ENCODE measurements at regions not wholly inside any gene's neighbourhood (a gene's known extent, or its start where the extent isn't known, plus 50 kb on each side); places are given as distances from the start of the nearest gene placed in this dataset.
"Not testable (repeated sequence)": the region's sequence is repeated elsewhere in the genome, so short reads cannot be mapped to it uniquely, and the experiment has no call there.

- Mint-ChIP-seq H3K27me3 (ENCODE audit: low read depth) (no peaks in the 10 kb centered on the region), H3K4me1 (ENCODE audit: low read depth) (no peaks in the 10 kb centered on the region), H3K4me3 (no peak overlapping the region), H3K9me3 (peaks cover 15% of the 10 kb centered on the region), H3K27ac (no peak overlapping the region), H3K36me3 (ENCODE audit: low read depth) (no peaks in the 10 kb centered on the region)
These were observed 408.8 kb downstream of the CDH10 start for GRCh38 chr5:24235946-24236345.

- Mint-ChIP-seq H3K27ac (no peak overlapping the region), H3K9me3 (peaks cover 21% of the 10 kb centered on the region), H3K4me1 (ENCODE audit: low read depth) (no peaks in the 10 kb centered on the region), H3K36me3 (ENCODE audit: low read depth) (no peaks in the 10 kb centered on the region), H3K27me3 (ENCODE audit: low read depth) (no peaks in the 10 kb centered on the region), H3K4me3 (no peak overlapping the region)
These were observed 399.0 kb downstream of the CDH10 start for GRCh38 chr5:24245821-24246220.

DNA sequence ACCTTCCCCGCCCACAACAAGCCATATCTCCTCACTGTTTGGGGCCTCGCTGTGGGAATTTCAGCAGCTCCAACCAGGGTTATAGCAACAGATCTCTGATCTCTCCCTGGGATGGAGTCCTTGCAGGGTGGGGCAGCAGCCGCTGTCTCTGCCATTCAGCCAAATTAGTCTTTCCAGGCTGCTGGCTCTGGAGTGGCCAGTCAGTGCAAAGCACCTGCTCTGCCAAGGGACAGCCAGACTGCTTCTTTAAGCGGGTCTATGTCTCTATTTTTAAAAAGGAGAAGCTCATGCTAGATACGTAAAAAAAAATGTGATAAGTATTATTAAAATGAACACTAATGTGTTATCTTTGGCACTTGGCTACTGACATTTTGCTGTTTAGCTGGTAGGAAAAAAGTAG, 380.2 kb downstream of the CDH10 start:
- Mint-ChIP-seq H3K4me1 (ENCODE audit: low read depth) (no peaks in the 10 kb centered on the region), H3K27me3 (ENCODE audit: low read depth) (no peaks in the 10 kb centered on the region), H3K27ac (no peak overlapping the region), H3K36me3 (ENCODE audit: low read depth) (no peaks in the 10 kb centered on the region), H3K9me3 (peaks cover 11% of the 10 kb centered on the region), H3K4me3 (no peak overlapping the region)

GRCh38 chr5:24265306-24265705, 379.5 kb downstream of the CDH10 start:
- Mint-ChIP-seq H3K4me1 (ENCODE audit: low read depth) (no peaks in the 10 kb centered on the region), H3K27me3 (ENCODE audit: low read depth) (no peaks in the 10 kb centered on the region), H3K9me3 (peaks cover 11% of the 10 kb centered on the region), H3K4me3 (no peak overlapping the region), H3K27ac (no peak overlapping the region), H3K36me3 (ENCODE audit: low read depth) (no peaks in the 10 kb centered on the region)

DNA sequence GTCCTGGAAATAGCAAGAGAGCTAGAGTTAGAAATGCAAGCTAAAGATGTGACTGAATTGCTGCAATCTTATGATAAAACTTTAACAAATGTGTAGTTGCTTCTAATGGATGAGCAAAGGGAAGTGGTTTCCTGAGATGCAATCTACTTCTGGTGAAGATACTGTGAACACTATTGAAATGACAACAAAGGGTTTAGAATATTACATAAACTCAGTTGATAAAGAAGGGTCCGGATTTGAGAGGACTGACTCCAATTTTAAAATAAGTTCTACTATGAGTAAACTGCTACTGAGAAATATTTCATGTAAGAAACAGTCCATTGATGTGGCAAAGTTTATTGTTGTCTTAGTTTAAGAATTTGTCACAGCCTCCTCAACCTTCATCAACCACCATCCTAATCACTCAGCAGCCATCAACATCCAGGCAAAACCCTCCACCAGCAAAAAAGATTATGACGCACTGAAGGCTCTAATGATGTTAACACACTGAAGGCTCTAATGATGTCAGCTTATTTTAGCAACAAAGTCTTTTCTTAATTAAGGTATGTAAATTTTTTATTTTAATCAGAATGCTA, 376.2 kb downstream of the CDH10 start:
- Mint-ChIP-seq H3K27me3 (ENCODE audit: low read depth) (no peaks in the 10 kb centered on the region), H3K27ac (no peak overlapping the region), H3K36me3 (ENCODE audit: low read depth) (no peaks in the 10 kb centered on the region), H3K9me3 (peaks cover 16% of the 10 kb centered on the region), H3K4me1 (ENCODE audit: low read depth) (no peaks in the 10 kb centered on the region), H3K4me3 (no peak overlapping the region)

GRCh38 chr5:24271702-24272118, 373.1 kb downstream of the CDH10 start:
- not testable (repeated sequence) for H3K36me3 Mint-ChIP-seq (ENCODE audit: low read depth); H3K4me1 Mint-ChIP-seq (ENCODE audit: low read depth); H3K27ac Mint-ChIP-seq; H3K4me3 Mint-ChIP-seq; H3K27me3 Mint-ChIP-seq (ENCODE audit: low read depth)
- H3K9me3 Mint-ChIP-seq = peaks cover 14% of the 10 kb centered on the region

GRCh38 chr5:24272741-24273140, 372.0 kb downstream of the CDH10 start:
- peaks cover 14% of the 10 kb centered on the region for H3K9me3 Mint-ChIP-seq
- no peaks in the 10 kb centered on the region for H3K27me3 Mint-ChIP-seq (ENCODE audit: low read depth)
- H3K4me3 Mint-ChIP-seq = no peak overlapping the region
- no peaks in the 10 kb centered on the region for H3K4me1 Mint-ChIP-seq (ENCODE audit: low read depth)
- no peaks in the 10 kb centered on the region for H3K36me3 Mint-ChIP-seq (ENCODE audit: low read depth)
- H3K27ac Mint-ChIP-seq = no peak overlapping the region

DNA sequence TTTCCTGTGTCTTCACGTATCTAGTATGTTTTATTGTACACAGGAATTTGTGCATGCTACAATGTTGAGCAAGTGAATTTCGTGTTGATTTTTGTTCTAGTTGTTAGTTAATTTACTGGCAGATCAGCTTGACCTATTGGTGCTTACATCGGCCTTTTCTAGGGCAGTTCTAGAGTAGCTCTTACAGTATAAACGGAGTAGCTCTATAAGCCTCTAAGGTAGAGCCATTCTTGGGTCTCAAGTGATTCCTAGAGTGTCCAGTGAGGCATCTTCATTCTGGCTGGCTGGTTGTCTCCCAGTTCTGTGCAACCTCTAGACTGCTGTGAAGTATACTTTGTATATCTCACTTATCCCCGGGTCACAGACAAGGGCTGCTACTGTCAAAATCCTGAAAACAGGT, 364.6 kb downstream of the CDH10 start:
- Mint-ChIP-seq H3K4me1 (ENCODE audit: low read depth) (no peaks in the 10 kb centered on the region), H3K9me3 (peaks cover 12% of the 10 kb centered on the region), H3K4me3 (no peak overlapping the region), H3K36me3 (ENCODE audit: low read depth) (no peaks in the 10 kb centered on the region), H3K27ac (no peak overlapping the region), H3K27me3 (ENCODE audit: low read depth) (no peaks in the 10 kb centered on the region)

DNA sequence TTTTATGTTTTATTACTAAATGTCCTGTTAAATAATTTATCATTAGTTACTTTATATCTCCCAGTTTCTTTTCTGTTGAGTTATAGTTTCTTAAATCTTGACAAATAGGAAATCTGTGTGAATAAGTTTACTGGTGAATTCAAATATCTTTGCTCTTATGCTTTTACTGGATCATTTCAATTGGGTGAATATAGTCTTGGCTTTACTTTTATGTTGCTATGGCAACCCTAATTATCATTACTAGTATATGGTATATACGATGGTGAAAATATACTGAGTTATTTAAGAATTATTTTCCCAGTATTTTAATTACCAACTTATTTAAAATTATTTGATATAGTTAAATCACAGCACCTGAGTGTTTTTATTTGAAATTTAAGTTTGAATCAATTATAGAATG, 363.0 kb downstream of the CDH10 start:
- Mint-ChIP-seq H3K36me3 (ENCODE audit: low read depth) (no peaks in the 10 kb centered on the region), H3K9me3 (peaks cover 15% of the 10 kb centered on the region), H3K27ac (no peak overlapping the region), H3K27me3 (ENCODE audit: low read depth) (no peaks in the 10 kb centered on the region), H3K4me3 (no peak overlapping the region), H3K4me1 (ENCODE audit: low read depth) (no peaks in the 10 kb centered on the region)

DNA sequence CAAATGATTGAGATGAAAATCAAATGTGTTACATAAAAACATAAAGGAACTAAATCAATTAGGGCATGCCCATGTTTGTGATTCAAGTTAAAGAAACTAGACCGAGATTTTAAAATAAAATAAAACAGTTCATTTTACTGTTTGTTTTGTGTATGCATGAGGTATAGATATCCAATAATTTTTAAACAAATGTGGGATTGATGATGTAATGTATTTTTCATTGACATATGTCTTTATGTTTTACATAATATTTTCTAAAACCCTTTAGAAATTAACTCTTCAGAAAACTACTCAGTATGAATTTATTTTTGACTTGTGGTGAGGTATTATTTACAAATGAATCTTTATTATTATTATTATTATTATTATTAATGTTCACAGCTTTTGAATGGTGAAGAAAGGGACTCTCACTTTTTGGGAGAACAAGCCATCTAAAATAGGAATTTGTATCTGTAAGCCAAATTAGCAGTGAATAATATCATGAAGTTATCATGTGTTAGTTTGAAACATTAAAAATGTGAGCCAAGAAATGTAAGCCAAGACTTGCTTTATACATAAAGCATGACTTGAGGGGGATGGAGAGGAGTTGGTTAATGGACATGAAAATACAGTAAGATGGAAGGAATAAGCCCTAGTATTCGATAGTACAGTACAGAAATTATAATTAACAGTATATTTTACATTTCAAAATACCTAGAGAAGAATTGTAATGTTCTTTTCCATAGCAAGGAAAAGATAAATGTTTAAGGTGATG, 355.0 kb downstream of the CDH10 start:
- Mint-ChIP-seq H3K36me3 (ENCODE audit: low read depth) (no peaks in the 10 kb centered on the region), H3K27me3 (ENCODE audit: low read depth) (no peaks in the 10 kb centered on the region), H3K27ac (no peak overlapping the region), H3K4me3 (no peak overlapping the region), H3K9me3 (peaks cover 26% of the 10 kb centered on the region), H3K4me1 (ENCODE audit: low read depth) (no peaks in the 10 kb centered on the region)

- Mint-ChIP-seq H3K36me3 (ENCODE audit: low read depth) (no peaks in the 10 kb centered on the region), H3K27ac (no peak overlapping the region), H3K27me3 (ENCODE audit: low read depth) (no peaks in the 10 kb centered on the region)
These were observed 354.2 kb downstream of the CDH10 start for GRCh38 chr5:24290536-24290935.

DNA sequence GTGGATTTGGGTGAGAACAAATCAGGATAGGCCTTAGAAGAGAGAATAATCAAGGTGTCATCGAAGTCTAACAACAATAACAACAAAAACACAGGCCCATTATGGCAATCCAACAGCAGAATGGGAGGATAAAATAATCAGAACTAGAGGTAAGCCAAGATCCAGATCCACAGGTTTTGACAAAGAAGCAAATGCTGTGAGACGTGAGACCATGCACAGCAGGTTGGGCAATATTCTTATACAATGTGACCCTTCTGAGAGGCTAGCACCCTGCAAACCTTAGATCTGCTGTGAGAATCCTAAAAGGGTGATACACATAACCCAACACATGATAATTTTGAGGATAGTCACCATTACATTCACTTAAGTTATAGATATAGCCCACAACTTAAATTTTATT, 352.9 kb downstream of the CDH10 start:
- no peak overlapping the region for H3K27ac Mint-ChIP-seq
- H3K27me3 Mint-ChIP-seq (ENCODE audit: low read depth) = no peaks in the 10 kb centered on the region
- H3K4me1 Mint-ChIP-seq (ENCODE audit: low read depth) = no peaks in the 10 kb centered on the region
- H3K36me3 Mint-ChIP-seq (ENCODE audit: low read depth) = no peaks in the 10 kb centered on the region
- H3K4me3 Mint-ChIP-seq = no peak overlapping the region
- H3K9me3 Mint-ChIP-seq = peaks cover 27% of the 10 kb centered on the region

More at GRCh38 chr5:24290536-24290935, 354.2 kb downstream of the CDH10 start:
- Mint-ChIP-seq H3K4me3 (no peak overlapping the region), H3K4me1 (ENCODE audit: low read depth) (no peaks in the 10 kb centered on the region), H3K9me3 (peaks cover 21% of the 10 kb centered on the region)

GRCh38 chr5:24294333-24294732, 350.4 kb downstream of the CDH10 start:
- H3K4me1 Mint-ChIP-seq (ENCODE audit: low read depth) = no peaks in the 10 kb centered on the region
- H3K4me3 Mint-ChIP-seq = no peak overlapping the region
- no peaks in the 10 kb centered on the region for H3K36me3 Mint-ChIP-seq (ENCODE audit: low read depth)
- peaks cover 34% of the 10 kb centered on the region for H3K9me3 Mint-ChIP-seq
- H3K27ac Mint-ChIP-seq = no peak overlapping the region
- no peaks in the 10 kb centered on the region for H3K27me3 Mint-ChIP-seq (ENCODE audit: low read depth)

DNA sequence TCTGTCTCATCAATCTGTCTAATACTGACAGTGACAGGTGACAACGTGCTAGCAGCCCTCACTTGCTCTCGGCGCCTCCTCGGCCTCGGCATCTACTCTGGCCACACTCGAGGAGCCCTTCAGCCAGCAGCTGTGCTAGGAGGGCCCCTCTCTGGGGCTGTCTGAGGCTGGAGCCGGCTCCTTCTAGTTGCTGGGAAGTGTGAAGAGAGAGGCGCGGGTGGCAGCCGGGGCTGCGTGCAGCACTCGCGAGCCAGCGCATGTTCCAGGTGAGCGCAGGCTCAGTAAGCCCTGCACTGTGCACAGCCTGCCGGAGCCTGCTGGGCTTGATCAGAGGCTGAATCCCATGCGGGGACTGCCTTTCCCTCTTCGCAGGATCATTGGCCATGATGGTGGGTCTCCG, 330.7 kb downstream of the CDH10 start:
- peaks cover 46% of the 10 kb centered on the region for H3K9me3 Mint-ChIP-seq
- H3K4me1 Mint-ChIP-seq (ENCODE audit: low read depth) = no peaks in the 10 kb centered on the region
- no peak overlapping the region for H3K4me3 Mint-ChIP-seq
- no peaks in the 10 kb centered on the region for H3K36me3 Mint-ChIP-seq (ENCODE audit: low read depth)
- H3K27me3 Mint-ChIP-seq (ENCODE audit: low read depth) = no peaks in the 10 kb centered on the region
- H3K27ac Mint-ChIP-seq = no peak overlapping the region

DNA sequence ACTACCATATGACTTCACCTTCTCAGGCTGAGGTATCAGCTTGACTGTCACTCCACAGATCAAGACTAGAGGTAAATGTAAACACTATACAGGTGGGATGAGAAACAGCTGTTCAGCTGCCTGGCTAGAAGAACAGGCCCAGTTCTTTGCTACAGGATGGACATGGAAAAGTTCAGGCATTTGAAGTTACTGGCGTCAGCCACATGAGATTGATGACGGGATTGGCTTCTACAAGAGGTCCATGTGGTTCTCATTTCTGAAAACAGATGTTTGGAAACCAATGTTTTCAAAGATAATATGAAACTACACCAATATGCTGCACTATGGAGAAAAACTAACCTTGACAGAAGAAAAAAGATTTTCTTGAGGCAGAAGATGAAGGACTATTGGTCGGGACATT, 324.1 kb downstream of the CDH10 start:
- H3K4me1 Mint-ChIP-seq (ENCODE audit: low read depth) = no peaks in the 10 kb centered on the region
- H3K9me3 Mint-ChIP-seq = peaks cover 27% of the 10 kb centered on the region
- H3K27ac Mint-ChIP-seq = no peak overlapping the region
- no peak overlapping the region for H3K4me3 Mint-ChIP-seq
- H3K27me3 Mint-ChIP-seq (ENCODE audit: low read depth) = no peaks in the 10 kb centered on the region
- H3K36me3 Mint-ChIP-seq (ENCODE audit: low read depth) = no peaks in the 10 kb centered on the region
